Endothelial cell of umbilical vein (primary cell): ENCODE measurements at regions not wholly inside any gene's neighbourhood (a gene's known extent, or its start where the extent isn't known, plus 50 kb on each side); places are given as distances from the start of the nearest gene placed in this dataset.

Experiments used
- BruUV-seq: library from RNA; stranded (reverse); fragments of 400-500 nt; replicated peaks from 2 replicates; lab custom pipeline; 2021; lab: Mats Ljungman, UMichigan
- CTCF ChIA-PET: fragments of 300-600, 350-600 bp; sonication (Branson Sonifier 250); formaldehyde crosslinking; loops from one replicate; lab custom pipeline; 2021; ENCODE audit warnings: antibody characterized with exemption, inconsistent platforms; lab: Charles Lee
- POLR2A ChIA-PET: fragments of 300-600, 350-600 bp; sonication (Branson Sonifier 250); formaldehyde crosslinking; loops from one replicate; lab custom pipeline; 2021; ENCODE audit warnings: antibody characterized with exemption, inconsistent platforms; lab: Charles Lee
- DNase-seq: peaks from one replicate; pipeline ENCODE4 v3.0.0-alpha.2; 2011; ENCODE audit warnings: low read depth, low spot score
- FAIRE-seq: peaks from 2 replicates; lab custom pipeline; 2011; peaks lifted over from hg19 to GRCh38; lab: Jason Lieb, UNC
- H2AFZ ChIP-seq: 2 replicates; pipeline ENCODE4 v1.6.0; 2012; ENCODE audit warnings: low read depth, low read length, control low read depth, inconsistent platforms
- H3K27ac ChIP-seq: 2 replicates; pipeline ENCODE4 v1.5.1; 2011; ENCODE audit warnings: low read depth, mild to moderate bottlenecking, control low read depth, low read length, moderate library complexity; ENCODE audit not compliant: insufficient read depth
- H3K27me3 ChIP-seq, 2 experiments: 2 replicates each; pipeline versions ENCODE4 v1.6.0 to v1.6.1; 2011; ENCODE audit warnings: low read length in 2 of 2, mixed read lengths in 1 of 2; ENCODE audit not compliant: control insufficient read depth in 2 of 2, insufficient read depth in 2 of 2
- H3K36me3 ChIP-seq, 2 experiments: 2 replicates in 1 of 2; 3 replicates in 1 of 2; pipeline ENCODE4 v1.5.1; 2011; ENCODE audit warnings: low read length in 2 of 2, mild to moderate bottlenecking in 1 of 2, moderate library complexity in 1 of 2; ENCODE audit not compliant: control insufficient read depth in 2 of 2, insufficient read depth in 2 of 2; ENCODE audit errors: extremely low read depth in 1 of 2
- H3K4me1 ChIP-seq: 3 replicates; pipeline ENCODE4 v1.5.1; 2011; ENCODE audit warnings: mild to moderate bottlenecking, low read length; ENCODE audit not compliant: control insufficient read depth, insufficient read depth; ENCODE audit errors: extremely low read depth
- H3K4me2 ChIP-seq: 2 replicates; pipeline ENCODE4 v1.6.1; 2011; ENCODE audit warnings: low read length, control low read depth, mixed read lengths; ENCODE audit not compliant: insufficient read depth
- H3K4me3 ChIP-seq, 3 experiments: fragments of 200-600 bp in 1 of 3; sonication (generic), shearing (Covaris generic) in 1 of 3; replicated peaks in 1 of 3; 2 replicates each; pipeline ENCODE4 v1.5.1; 2011 to 2016; ENCODE audit warnings: control low read depth in 3 of 3, low read length in 3 of 3, mild to moderate bottlenecking in 2 of 3, inconsistent platforms in 1 of 3, low read depth in 1 of 3, moderate library complexity in 1 of 3; ENCODE audit not compliant: insufficient read depth in 1 of 3
- H3K79me2 ChIP-seq: 2 replicates; pipeline ENCODE4 v1.6.0; 2012; ENCODE audit warnings: low read length, inconsistent platforms; ENCODE audit not compliant: control insufficient read depth, insufficient read depth
- H3K9ac ChIP-seq: replicated peaks from 2 replicates; pipeline ENCODE3; 2011; ENCODE audit warnings: low read length, control low read depth; ENCODE audit not compliant: insufficient read depth; ENCODE audit errors: extremely low read depth
- H3K9me1 ChIP-seq: replicated peaks from 3 replicates; pipeline ENCODE4 v1.6.0; 2011; ENCODE audit warnings: mild to moderate bottlenecking, low read length; ENCODE audit not compliant: control insufficient read depth, insufficient read depth; ENCODE audit errors: extremely low read depth
- H3K9me3 ChIP-seq: replicated peaks from 2 replicates; pipeline ENCODE4 v1.5.1; 2012; ENCODE audit warnings: low read length, inconsistent platforms; ENCODE audit not compliant: control insufficient read depth, insufficient read depth
- H4K20me1 ChIP-seq: replicated peaks from 2 replicates; pipeline ENCODE3; 2011; ENCODE audit warnings: mild to moderate bottlenecking, low read length; ENCODE audit not compliant: control insufficient read depth, insufficient read depth; ENCODE audit errors: extremely low read depth
- EZH2 ChIP-seq: IDR thresholded peaks from 2 replicates; pipeline ENCODE4 v1.6.1; 2012; ENCODE audit warnings: borderline replicate concordance, low read depth, mild to moderate bottlenecking, moderate library complexity, low read length, inconsistent platforms; ENCODE audit not compliant: severe bottlenecking
- FOS ChIP-seq: IDR thresholded peaks from 2 replicates; pipeline ENCODE4 v1.6.1; 2011; ENCODE audit warnings: mild to moderate bottlenecking, low read length, moderate library complexity, borderline replicate concordance; ENCODE audit not compliant: insufficient read depth
- GATA2 ChIP-seq: IDR thresholded peaks from 2 replicates; pipeline ENCODE4 v1.7.0; 2011; ENCODE audit warnings: low read depth, mild to moderate bottlenecking, moderate library complexity, mixed read lengths, low read length; ENCODE audit not compliant: insufficient read length, insufficient read depth
- JUN ChIP-seq: IDR thresholded peaks from 2 replicates; pipeline ENCODE4 v1.6.1; 2011; ENCODE audit warnings: borderline replicate concordance, low read depth; ENCODE audit not compliant: insufficient read length, insufficient read depth
- MYC ChIP-seq: IDR thresholded peaks from one replicate; pipeline ENCODE4 v1.6.1; 2011; ENCODE audit warnings: mild to moderate bottlenecking, low read depth, low read length
- POLR2A ChIP-seq: IDR thresholded peaks from 2 replicates; pipeline ENCODE4 v1.6.1; 2012; ENCODE audit warnings: low read depth, mild to moderate bottlenecking, control low read depth, low read length
- POLR2AphosphoS5 ChIP-seq: IDR thresholded peaks from 2 replicates; pipeline ENCODE4 v1.6.1; 2012; ENCODE audit warnings: low read depth, mild to moderate bottlenecking, control low read depth, low read length, moderate library complexity; ENCODE audit not compliant: insufficient read depth
- dilution Hi-C: fragments of 300-500 bp; cut with MboI; formaldehyde crosslinking; loops from one replicate; pipeline ENCODE4 v1.15.0; 2019; ENCODE audit warnings: low sequenced_read_pairs; ENCODE audit not compliant: extremely low pct_ligation_motif_present
- intact Hi-C: fragments of 100-400 bp; cut with micrococcal nuclease; formaldehyde crosslinking; loops from one replicate; pipeline ENCODE4 v1.10.0; 2022
- TF ChIP-seq, protein P1 (sequence below): IDR thresholded peaks from 2 replicates; pipeline ENCODE4 v1.6.1; 2011; ENCODE audit not compliant: insufficient read depth, insufficient read length
- TF ChIP-seq, protein P2 (sequence below), 2 donors: IDR thresholded peaks; 1 replicate in 1 of 2; 2 replicates in 1 of 2; pipeline ENCODE4 v1.5.1; 2011; ENCODE audit warnings: low read length in 2 of 2, mild to moderate bottlenecking in 2 of 2, moderate library complexity in 2 of 2, control low read depth in 1 of 2, inconsistent platforms in 1 of 2, low read depth in 1 of 2; ENCODE audit not compliant: insufficient read depth in 1 of 2; ENCODE audit errors: extremely low read depth in 1 of 2

DNA sequence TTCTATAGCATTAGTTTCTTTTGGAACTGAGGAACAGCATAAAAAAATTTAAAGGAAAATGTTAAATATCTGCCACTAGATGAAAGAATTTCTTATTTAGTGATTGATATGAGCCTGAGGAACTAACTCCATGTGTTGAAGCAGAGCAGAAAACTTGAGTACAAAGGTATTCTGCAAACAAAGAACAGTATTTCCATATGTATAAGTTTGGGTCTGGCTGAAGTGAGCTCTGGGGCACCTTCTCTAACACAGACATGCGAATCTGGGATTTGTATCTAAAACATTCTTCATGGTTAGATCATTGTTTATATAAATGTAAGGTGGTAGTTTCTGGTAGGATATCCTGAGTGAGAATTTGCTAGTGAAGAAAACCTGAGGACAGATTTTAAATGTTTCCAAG lies 123.2 kb downstream of the TYW3 start:
- H3K79me2 ChIP-seq, result no peaks in the 10 kb centered on the region
- no peak overlapping the region for H3K27ac ChIP-seq
- dilution Hi-C loops (no loop called here), intact Hi-C loops (no loop called here)
- H3K9me3 ChIP-seq, result no peaks in the 10 kb centered on the region
- ChIA-PET POLR2A (no interaction called here), CTCF (no interaction called here)
- no peak overlapping the region for H3K4me2 ChIP-seq
- no peaks in the 10 kb centered on the region for H3K36me3 ChIP-seq
- DNase-seq (no peak), FAIRE-seq (no peak)
- H3K27me3 ChIP-seq, result no peaks in the 10 kb centered on the region
- H2AFZ ChIP-seq, result no peak overlapping the region
- BruUV-seq, result no TSS peak
- no peak for TF ChIP-seq GATA2
- TF ChIP-seq, protein P1, sequence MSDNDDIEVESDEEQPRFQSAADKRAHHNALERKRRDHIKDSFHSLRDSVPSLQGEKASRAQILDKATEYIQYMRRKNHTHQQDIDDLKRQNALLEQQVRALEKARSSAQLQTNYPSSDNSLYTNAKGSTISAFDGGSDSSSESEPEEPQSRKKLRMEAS, result no peak
- H3K9ac ChIP-seq, result no peak overlapping the region
- H4K20me1 ChIP-seq, result no peaks in the 10 kb centered on the region
- H3K4me1 ChIP-seq, result no peaks in the 10 kb centered on the region
- no peaks in the 10 kb centered on the region for H3K9me1 ChIP-seq
- H3K4me3 ChIP-seq, result no peak overlapping the region

DNA sequence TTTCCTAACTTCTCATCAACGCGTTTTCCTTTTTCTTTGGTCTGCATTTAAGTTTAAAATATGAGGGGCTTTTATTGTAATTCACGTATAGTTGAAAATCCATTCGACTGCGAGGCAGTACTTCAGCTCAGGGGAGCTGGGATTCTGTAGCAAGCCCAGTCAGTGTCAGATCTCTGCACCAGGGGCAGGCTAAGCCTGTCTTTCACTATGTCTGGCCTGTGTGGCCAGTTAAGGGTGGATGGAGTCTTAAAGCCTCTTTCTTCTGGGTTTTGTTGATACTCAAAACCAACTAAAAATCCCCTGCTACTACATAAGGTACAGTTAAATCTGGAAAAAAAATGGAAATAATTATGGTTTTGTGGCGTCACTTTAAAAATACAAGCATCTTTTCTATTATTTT lies 124.7 kb downstream of the TYW3 start:
- dilution Hi-C loops, result no loop called here
- Histone ChIP-seq H4K20me1 (no peaks in the 10 kb centered on the region), H2AFZ (no peak overlapping the region), H3K4me1 (no peaks in the 10 kb centered on the region), H3K36me3 (no peaks in the 10 kb centered on the region), H3K9me3 (no peaks in the 10 kb centered on the region), H3K9me1 (no peaks in the 10 kb centered on the region), H3K4me2 (no peak overlapping the region), H3K4me3 (no peak overlapping the region), H3K9ac (no peak overlapping the region), H3K27ac (no peak overlapping the region), H3K27me3 (no peaks in the 10 kb centered on the region), H3K79me2 (no peaks in the 10 kb centered on the region)
- CTCF ChIA-PET, result no interaction called here
- intact Hi-C loops, result no loop called here
- DNase-seq, result no peak
- no TSS peak for BruUV-seq
- POLR2A ChIA-PET, result no interaction called here
- FAIRE-seq, result no peak
- TF ChIP-seq FOS, result no peak
- TF ChIP-seq POLR2A, result no peak
- no peak for TF ChIP-seq JUN
- no peak for TF ChIP-seq GATA2
- TF ChIP-seq, protein P2, sequence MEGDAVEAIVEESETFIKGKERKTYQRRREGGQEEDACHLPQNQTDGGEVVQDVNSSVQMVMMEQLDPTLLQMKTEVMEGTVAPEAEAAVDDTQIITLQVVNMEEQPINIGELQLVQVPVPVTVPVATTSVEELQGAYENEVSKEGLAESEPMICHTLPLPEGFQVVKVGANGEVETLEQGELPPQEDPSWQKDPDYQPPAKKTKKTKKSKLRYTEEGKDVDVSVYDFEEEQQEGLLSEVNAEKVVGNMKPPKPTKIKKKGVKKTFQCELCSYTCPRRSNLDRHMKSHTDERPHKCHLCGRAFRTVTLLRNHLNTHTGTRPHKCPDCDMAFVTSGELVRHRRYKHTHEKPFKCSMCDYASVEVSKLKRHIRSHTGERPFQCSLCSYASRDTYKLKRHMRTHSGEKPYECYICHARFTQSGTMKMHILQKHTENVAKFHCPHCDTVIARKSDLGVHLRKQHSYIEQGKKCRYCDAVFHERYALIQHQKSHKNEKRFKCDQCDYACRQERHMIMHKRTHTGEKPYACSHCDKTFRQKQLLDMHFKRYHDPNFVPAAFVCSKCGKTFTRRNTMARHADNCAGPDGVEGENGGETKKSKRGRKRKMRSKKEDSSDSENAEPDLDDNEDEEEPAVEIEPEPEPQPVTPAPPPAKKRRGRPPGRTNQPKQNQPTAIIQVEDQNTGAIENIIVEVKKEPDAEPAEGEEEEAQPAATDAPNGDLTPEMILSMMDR (IDR thresholded peaks at IDR 0.05; ENCODE audit: extremely low read depth in 1 of 2, insufficient read depth in 1 of 2, low read depth in 1 of 2, low read length in 2 of 2), result no peak
- no peak for TF ChIP-seq EZH2
- TF ChIP-seq, protein P1, result no peak
- TF ChIP-seq MYC, result no peak
- no peak for TF ChIP-seq POLR2AphosphoS5
